H1 (cell line): ENCODE measurements at regions not wholly inside any gene's neighbourhood (a gene's known extent, or its start where the extent isn't known, plus 50 kb on each side); places are given as distances from the start of the nearest gene placed in this dataset.

Experiments used
- ASH2L ChIP-seq: fragments of 200-600, 300-600 bp; sonication (generic); IDR thresholded peaks from one replicate; pipeline ENCODE4 v1.7.1; 2017; ENCODE audit warnings: low read length
- ATF2 ChIP-seq: IDR thresholded peaks from 2 replicates; pipeline ENCODE4 v1.6.1; 2012; ENCODE audit warnings: low read length, inconsistent platforms
- CEBPB ChIP-seq: IDR thresholded peaks from 2 replicates; pipeline ENCODE4 v1.6.1; 2012; ENCODE audit warnings: low read depth, low read length
- CHD1 ChIP-seq: IDR thresholded peaks from 2 replicates; pipeline ENCODE4 v1.6.1; 2012; ENCODE audit warnings: low read depth, low read length, improper control_type of control experiment
- CTCF ChIP-seq, 3 experiments: IDR thresholded peaks; 1 replicate in 2 of 3; 2 replicates in 1 of 3; pipeline versions ENCODE4 v1.5.1 to v1.6.1; 2011; ENCODE audit warnings: low read length in 3 of 3, mild to moderate bottlenecking in 3 of 3, inconsistent platforms in 2 of 3, low read depth in 1 of 3, moderate library complexity in 1 of 3; ENCODE audit not compliant: insufficient read depth in 1 of 3; ENCODE audit errors: control extremely low read depth in 1 of 3
- FOSL1 ChIP-seq: IDR thresholded peaks from 2 replicates; pipeline ENCODE4 v1.6.1; 2011; ENCODE audit warnings: mild to moderate bottlenecking, low read depth, low read length, moderate library complexity; ENCODE audit not compliant: insufficient read depth
- GTF2F1 ChIP-seq: IDR thresholded peaks from 2 replicates; pipeline ENCODE4 v1.6.1; 2012; ENCODE audit warnings: low read depth, low read length, improper control_type of control experiment, borderline replicate concordance
- PHF8 ChIP-seq: fragments of 200-600 bp; sonication (generic); conservative IDR thresholded peaks from 2 replicates; pipeline ENCODE4 v1.7.1; 2012; ENCODE audit warnings: low read depth, mild to moderate bottlenecking, inconsistent platforms, low read length, moderate library complexity
- POLR2A ChIP-seq, 2 experiments: IDR thresholded peaks; 1 replicate in 1 of 2; 2 replicates in 1 of 2; pipeline ENCODE4 v1.6.1; 2011; ENCODE audit warnings: low read depth in 2 of 2, low read length in 2 of 2, mild to moderate bottlenecking in 2 of 2; ENCODE audit errors: control extremely low read depth in 1 of 2
- RAD21 ChIP-seq, 2 experiments: IDR thresholded peaks in 1 of 2; conservative IDR thresholded peaks in 1 of 2; 2 replicates each; pipeline ENCODE4 v1.6.1; 2011; ENCODE audit warnings: low read depth in 2 of 2, low read length in 2 of 2, improper control_type of control experiment in 1 of 2, inconsistent platforms in 1 of 2, mild to moderate bottlenecking in 1 of 2, moderate library complexity in 1 of 2
- RFX5 ChIP-seq: IDR thresholded peaks from 2 replicates; pipeline ENCODE4 v1.6.1; 2011; ENCODE audit warnings: low read depth, low read length, improper control_type of control experiment, borderline replicate concordance
- SIN3A ChIP-seq, 2 experiments: IDR thresholded peaks in 1 of 2; conservative IDR thresholded peaks in 1 of 2; 2 replicates each; pipeline ENCODE4 v1.6.1; 2011 to 2012; ENCODE audit warnings: low read length in 2 of 2, improper control_type of control experiment in 1 of 2, low read depth in 1 of 2, mild to moderate bottlenecking in 1 of 2
- SIRT6 ChIP-seq: IDR thresholded peaks from one replicate; pipeline ENCODE4 v1.7.1; 2012; ENCODE audit warnings: low read length, inconsistent platforms
- SIX5 ChIP-seq: IDR thresholded peaks from 2 replicates; pipeline ENCODE4 v1.6.1; 2011; ENCODE audit warnings: mild to moderate bottlenecking, low read depth, low read length
- SP1 ChIP-seq: IDR thresholded peaks from 2 replicates; pipeline ENCODE4 v1.6.1; 2011; ENCODE audit warnings: low read depth, low read length
- SP2 ChIP-seq: IDR thresholded peaks from 2 replicates; pipeline ENCODE4 v1.6.1; 2012; ENCODE audit warnings: mild to moderate bottlenecking, low read length, inconsistent platforms
- SP4 ChIP-seq: IDR thresholded peaks from 2 replicates; pipeline ENCODE4 v1.6.1; 2012; ENCODE audit warnings: low read length, inconsistent platforms
- SRF ChIP-seq: IDR thresholded peaks from 2 replicates; pipeline ENCODE4 v1.6.1; 2011; ENCODE audit warnings: mild to moderate bottlenecking, low read depth, low read length, moderate library complexity
- TAF1 ChIP-seq: IDR thresholded peaks from 2 replicates; pipeline ENCODE4 v1.6.1; 2011; ENCODE audit warnings: mild to moderate bottlenecking, low read depth, low read length

- TF ChIP-seq ASH2L (no peak), PHF8 (no peak), GTF2F1 (no peak), SRF (no peak), ATF2 (no peak), RAD21 (IDR thresholded peaks at IDR 0.05 in 1 of 2, conservative IDR thresholded peaks at IDR 0.05 in 1 of 2; ENCODE audit: low read depth in 2 of 2, low read length in 2 of 2) (no peak), FOSL1 (no peak), CTCF (IDR thresholded peaks at IDR 0.05; ENCODE audit: control extremely low read depth in 1 of 3, insufficient read depth in 1 of 3, low read depth in 1 of 3, low read length in 3 of 3) (no peak), SIRT6 (no peak), SIX5 (no peak), SP1 (no peak), SIN3A (conservative IDR thresholded peaks at IDR 0.05 in 1 of 2, IDR thresholded peaks at IDR 0.05 in 1 of 2; ENCODE audit: low read depth in 1 of 2, low read length in 2 of 2) (no peak), SP2 (no peak), SP4 (no peak), CHD1 (no peak), CEBPB (no peak), POLR2A (IDR thresholded peaks at IDR 0.05; ENCODE audit: control extremely low read depth in 1 of 2, low read depth in 2 of 2, low read length in 2 of 2) (no peak), TAF1 (no peak), RFX5 (no peak)
Measured at GRCh38 chr1:68703921-68704354, 207.1 kb upstream of the DEPDC1 start (continued).
